ENCODE measurements at regions not wholly inside any gene's neighbourhood (a gene's known extent, or its start where the extent isn't known, plus 50 kb on each side); places are given as distances from the start of the nearest gene placed in this dataset.

GRCh38 chr9:107155244-107155817, 127.7 kb upstream of the RAD23B start:
- H4K20me1 ChIP-seq (replicated peaks in 1 of 2; ENCODE audit: control insufficient read depth in 1 of 2, insufficient read depth in 2 of 2, low read length in 2 of 2): no peaks in the 10 kb centered on the region
- H2BK15ac ChIP-seq (ENCODE audit: low read length): no peak overlapping the region
- WGBS, 2 experiments (ENCODE audit: extremely low coverage in 1 of 2, insufficient coverage in 1 of 2, insufficient read length in 1 of 2, insufficient replicate concordance in 2 of 2, low coverage in 1 of 2, low lambda C conversion rate in 2 of 2, missing lambda C conversion rate in 1 of 2): 85% methylated on average over 3 of the region's 3 CpGs; no CpG with 5 or more reads in 1 of the 2 experiments
- no peaks in the 10 kb centered on the region for H3K23me2 ChIP-seq (ENCODE audit: low read depth, low read length)
- no peak overlapping the region for H3K18ac ChIP-seq (ENCODE audit: extremely low read depth, low read length)
- no peak overlapping the region for H2BK12ac ChIP-seq (ENCODE audit: low read depth, low read length)
- H2AFZ ChIP-seq (ENCODE audit: low read length): no peak overlapping the region
- H3K9ac ChIP-seq (replicated peaks in 1 of 4; ENCODE audit: extremely low read depth in 1 of 4, low read depth in 3 of 4, low read length in 3 of 4): no peak overlapping the region
- no peak for FAIRE-seq
- ChIA-PET POLR2A (ENCODE audit: partially characterized antibody) (no interaction called here), CTCF (ENCODE audit: partially characterized antibody) (interaction anchor here (1.3 to 8.9 kb wide), 3 partner anchors 15 to 22 kb away, joined by 5 to 93 read pairs (median 91); no protein-coding TSS in a partner anchor)
- no peak overlapping the region for H3K27ac ChIP-seq (ENCODE audit: low read depth, low read length)
- H3K36me3 ChIP-seq (ENCODE audit: control insufficient read depth in 2 of 4, insufficient read depth in 4 of 4, low read length in 3 of 4): no peaks in the 10 kb centered on the region
- no peaks in the 10 kb centered on the region for H3K27me3 ChIP-seq (replicated peaks in 1 of 4; ENCODE audit: control insufficient read depth in 3 of 4, extremely low read depth in 1 of 4, insufficient read depth in 3 of 4, low read length in 3 of 4)
- no peak overlapping the region for H2BK20ac ChIP-seq (ENCODE audit: low read length)
- no peaks in the 10 kb centered on the region for H3K9me3 ChIP-seq (ENCODE audit: insufficient read depth in 2 of 2, low read depth in 1 of 2, low read length in 1 of 2)
- TF ChIP-seq EZH2 (IDR thresholded peaks at IDR 0.05; ENCODE audit: low read depth, low read length, severe bottlenecking) (no peak), RAD21 (IDR thresholded peaks at IDR 0.05 in 1 of 2, conservative IDR thresholded peaks at IDR 0.05 in 1 of 2; ENCODE audit: low read depth in 2 of 2, low read length in 2 of 2) (peak; percentile 41 to 49), FOSL1 (IDR thresholded peaks at IDR 0.05; ENCODE audit: insufficient read depth, low read depth, low read length) (no peak), PHF8 (conservative IDR thresholded peaks at IDR 0.05; ENCODE audit: low read depth, low read length) (no peak), CHD2 (IDR thresholded peaks at IDR 0.05; ENCODE audit: low read length) (no peak), YY1 (IDR thresholded peaks at IDR 0.05; ENCODE audit: low read depth, low read length) (no peak), ASH2L (IDR thresholded peaks at IDR 0.05; ENCODE audit: low read length) (no peak), CBX8 (IDR thresholded peaks at IDR 0.05; ENCODE audit: borderline replicate concordance, low read depth, low read length) (no peak), KDM5A (IDR thresholded peaks at IDR 0.05; ENCODE audit: low read length) (no peak)
- TF ChIP-seq, protein P1, sequence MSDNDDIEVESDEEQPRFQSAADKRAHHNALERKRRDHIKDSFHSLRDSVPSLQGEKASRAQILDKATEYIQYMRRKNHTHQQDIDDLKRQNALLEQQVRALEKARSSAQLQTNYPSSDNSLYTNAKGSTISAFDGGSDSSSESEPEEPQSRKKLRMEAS (IDR thresholded peaks at IDR 0.05): no peak
- TF ChIP-seq, protein P2, sequence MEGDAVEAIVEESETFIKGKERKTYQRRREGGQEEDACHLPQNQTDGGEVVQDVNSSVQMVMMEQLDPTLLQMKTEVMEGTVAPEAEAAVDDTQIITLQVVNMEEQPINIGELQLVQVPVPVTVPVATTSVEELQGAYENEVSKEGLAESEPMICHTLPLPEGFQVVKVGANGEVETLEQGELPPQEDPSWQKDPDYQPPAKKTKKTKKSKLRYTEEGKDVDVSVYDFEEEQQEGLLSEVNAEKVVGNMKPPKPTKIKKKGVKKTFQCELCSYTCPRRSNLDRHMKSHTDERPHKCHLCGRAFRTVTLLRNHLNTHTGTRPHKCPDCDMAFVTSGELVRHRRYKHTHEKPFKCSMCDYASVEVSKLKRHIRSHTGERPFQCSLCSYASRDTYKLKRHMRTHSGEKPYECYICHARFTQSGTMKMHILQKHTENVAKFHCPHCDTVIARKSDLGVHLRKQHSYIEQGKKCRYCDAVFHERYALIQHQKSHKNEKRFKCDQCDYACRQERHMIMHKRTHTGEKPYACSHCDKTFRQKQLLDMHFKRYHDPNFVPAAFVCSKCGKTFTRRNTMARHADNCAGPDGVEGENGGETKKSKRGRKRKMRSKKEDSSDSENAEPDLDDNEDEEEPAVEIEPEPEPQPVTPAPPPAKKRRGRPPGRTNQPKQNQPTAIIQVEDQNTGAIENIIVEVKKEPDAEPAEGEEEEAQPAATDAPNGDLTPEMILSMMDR (IDR thresholded peaks at IDR 0.05; ENCODE audit: control extremely low read depth in 1 of 3, insufficient read depth in 1 of 3, low read depth in 1 of 3, low read length in 3 of 3): peak in 2 of 3 experiments; percentile 30 to 42; a peak in 3 of 4 replicates
- no peak overlapping the region for H4K5ac ChIP-seq (ENCODE audit: insufficient read length, low read depth, low read length)
- no peak overlapping the region for H3K4me3 ChIP-seq (ENCODE audit: extremely low read depth in 1 of 4, insufficient read depth in 2 of 4, low read depth in 3 of 4, low read length in 4 of 4)
- no peaks in the 10 kb centered on the region for H3K79me2 ChIP-seq (ENCODE audit: control insufficient read depth in 1 of 2, insufficient read depth in 2 of 2, low read length in 2 of 2)
- H2BK120ac ChIP-seq (replicated peaks; ENCODE audit: low read depth, low read length): no peak overlapping the region
- DNase-seq (ENCODE audit: low read depth in 1 of 2, low spot score in 2 of 2): peak in 1 of 2 experiments; percentile 45
- no peak overlapping the region for H4K8ac ChIP-seq (ENCODE audit: extremely low read depth, insufficient read depth, low read length)
- no peak overlapping the region for H2BK5ac ChIP-seq (ENCODE audit: low read depth, low read length)
- no peaks in the 10 kb centered on the region for H3K79me1 ChIP-seq (ENCODE audit: low read depth, low read length)
- no peak overlapping the region for H3K4me2 ChIP-seq (ENCODE audit: insufficient read depth in 1 of 2, low read depth in 2 of 2, low read length in 2 of 2)
- H2AK5ac ChIP-seq (ENCODE audit: low read depth, low read length): no peak overlapping the region
- no peak overlapping the region for H4K91ac ChIP-seq (replicated peaks; ENCODE audit: insufficient read length, low read length)
- no peak overlapping the region for H3K4ac ChIP-seq (replicated peaks; ENCODE audit: insufficient read length, low read depth, low read length)
- H3K14ac ChIP-seq (ENCODE audit: insufficient read length): no peak overlapping the region
- H3K23ac ChIP-seq (ENCODE audit: insufficient read length): no peak overlapping the region
- H3K56ac ChIP-seq (replicated peaks; ENCODE audit: insufficient read length, low read depth, low read length): no peak overlapping the region
- H3K4me1 ChIP-seq (replicated peaks in 1 of 4; ENCODE audit: control insufficient read depth in 3 of 4, insufficient read depth in 4 of 4, low read length in 3 of 4): peaks cover 0 to 3% (median 0%) of the 10 kb centered on the region in 4 experiments; a peak in 1 of 7 replicates
